Kidney epithelial cell (primary cell): ENCODE measurements at regions not wholly inside any gene's neighbourhood (a gene's known extent, or its start where the extent isn't known, plus 50 kb on each side); places are given as distances from the start of the nearest gene placed in this dataset.

Experiments
- DNase-seq: peaks from one replicate; pipeline ENCODE4 v3.0.0-alpha.2; 2010; ENCODE audit warnings: low read depth
- H3K27me3 ChIP-seq: 2 replicates; pipeline ENCODE4 v1.6.0; 2011; ENCODE audit warnings: low read length; ENCODE audit not compliant: control insufficient read depth, insufficient read depth
- H3K36me3 ChIP-seq: 2 replicates; pipeline ENCODE4 v1.5.1; 2011; ENCODE audit warnings: low read length; ENCODE audit not compliant: control insufficient read depth, insufficient read depth
- H3K4me3 ChIP-seq: 2 replicates; pipeline ENCODE4 v1.5.1; 2011; ENCODE audit warnings: low read depth, mild to moderate bottlenecking, control low read depth, low read length
- TF ChIP-seq, protein P1 (sequence below): IDR thresholded peaks from 2 replicates; pipeline ENCODE4 v1.5.1; 2011; ENCODE audit warnings: mild to moderate bottlenecking, moderate library complexity, low read length, control low read depth, inconsistent platforms; ENCODE audit not compliant: insufficient read depth, poor library complexity, severe bottlenecking

DNA sequence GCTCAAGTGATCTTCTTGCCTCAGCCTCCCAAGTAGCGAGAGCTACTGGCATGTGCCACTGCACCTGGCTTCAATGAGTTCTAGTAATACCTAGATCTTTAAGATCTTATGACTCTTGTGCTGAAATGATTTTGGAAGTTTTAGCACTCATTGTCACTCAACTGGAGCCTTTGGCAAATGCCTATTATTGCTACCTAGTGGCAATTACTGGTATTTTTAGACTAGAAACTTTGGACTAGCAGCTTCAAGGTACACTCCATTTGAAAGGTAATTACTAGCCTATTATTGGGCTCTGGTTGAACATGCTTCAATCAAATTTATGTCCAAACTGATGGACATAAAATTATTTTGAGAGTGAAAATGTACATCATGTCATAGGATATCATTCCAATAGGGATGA is 80.7 kb upstream of the MUCL1 start:
- H3K4me3 ChIP-seq = no peak overlapping the region
- DNase-seq = no peak
- H3K36me3 ChIP-seq = no peaks in the 10 kb centered on the region
- TF ChIP-seq, protein P1, sequence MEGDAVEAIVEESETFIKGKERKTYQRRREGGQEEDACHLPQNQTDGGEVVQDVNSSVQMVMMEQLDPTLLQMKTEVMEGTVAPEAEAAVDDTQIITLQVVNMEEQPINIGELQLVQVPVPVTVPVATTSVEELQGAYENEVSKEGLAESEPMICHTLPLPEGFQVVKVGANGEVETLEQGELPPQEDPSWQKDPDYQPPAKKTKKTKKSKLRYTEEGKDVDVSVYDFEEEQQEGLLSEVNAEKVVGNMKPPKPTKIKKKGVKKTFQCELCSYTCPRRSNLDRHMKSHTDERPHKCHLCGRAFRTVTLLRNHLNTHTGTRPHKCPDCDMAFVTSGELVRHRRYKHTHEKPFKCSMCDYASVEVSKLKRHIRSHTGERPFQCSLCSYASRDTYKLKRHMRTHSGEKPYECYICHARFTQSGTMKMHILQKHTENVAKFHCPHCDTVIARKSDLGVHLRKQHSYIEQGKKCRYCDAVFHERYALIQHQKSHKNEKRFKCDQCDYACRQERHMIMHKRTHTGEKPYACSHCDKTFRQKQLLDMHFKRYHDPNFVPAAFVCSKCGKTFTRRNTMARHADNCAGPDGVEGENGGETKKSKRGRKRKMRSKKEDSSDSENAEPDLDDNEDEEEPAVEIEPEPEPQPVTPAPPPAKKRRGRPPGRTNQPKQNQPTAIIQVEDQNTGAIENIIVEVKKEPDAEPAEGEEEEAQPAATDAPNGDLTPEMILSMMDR = no peak
- no peaks in the 10 kb centered on the region for H3K27me3 ChIP-seq

DNA sequence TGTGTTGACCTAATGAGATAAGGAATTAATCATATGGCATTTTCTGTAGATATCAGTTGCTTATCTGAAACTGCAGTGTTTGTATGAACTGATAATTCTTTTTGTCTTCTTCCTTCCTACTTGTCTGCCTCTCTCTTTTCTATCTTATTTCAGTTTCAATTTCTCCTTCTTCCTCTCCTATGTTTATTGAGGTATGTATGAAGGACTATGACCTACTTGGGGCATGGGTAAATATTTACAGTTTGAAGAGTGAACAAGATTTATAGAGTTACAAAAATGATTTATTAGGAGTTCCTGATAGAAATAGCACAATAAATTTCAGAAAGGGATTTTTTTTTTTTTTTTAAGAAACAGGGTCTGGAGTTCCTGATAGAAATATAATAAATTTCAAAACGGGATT is 88.7 kb upstream of the MUCL1 start:
- H3K4me3 ChIP-seq = no peak overlapping the region
- TF ChIP-seq, protein P1 = no peak
- DNase-seq = no peak
- H3K27me3 ChIP-seq = no peaks in the 10 kb centered on the region
- H3K36me3 ChIP-seq = no peaks in the 10 kb centered on the region

DNA sequence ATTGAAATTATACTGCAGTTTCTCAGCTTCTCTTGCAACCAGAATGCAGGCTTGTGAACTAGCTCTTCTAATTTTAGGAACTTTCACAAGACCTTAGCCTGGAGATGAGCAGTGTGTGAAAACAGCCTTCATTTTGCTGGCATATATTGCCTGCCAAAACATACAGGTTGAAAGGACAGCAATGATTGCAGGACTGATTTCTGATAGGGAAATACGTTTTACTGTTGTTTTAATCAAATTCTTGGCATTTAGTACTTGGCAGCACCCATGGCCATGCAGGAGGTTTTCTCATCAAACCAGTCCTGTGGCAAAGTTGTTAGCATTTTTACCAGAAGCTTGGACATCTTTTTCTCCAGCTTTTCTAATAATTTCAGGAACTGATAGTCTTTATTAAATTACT is 91.9 kb upstream of the MUCL1 start:
- TF ChIP-seq, protein P1 = no peak
- H3K36me3 ChIP-seq = no peaks in the 10 kb centered on the region
- no peaks in the 10 kb centered on the region for H3K27me3 ChIP-seq
- no peak for DNase-seq
- H3K4me3 ChIP-seq = no peak overlapping the region

DNA sequence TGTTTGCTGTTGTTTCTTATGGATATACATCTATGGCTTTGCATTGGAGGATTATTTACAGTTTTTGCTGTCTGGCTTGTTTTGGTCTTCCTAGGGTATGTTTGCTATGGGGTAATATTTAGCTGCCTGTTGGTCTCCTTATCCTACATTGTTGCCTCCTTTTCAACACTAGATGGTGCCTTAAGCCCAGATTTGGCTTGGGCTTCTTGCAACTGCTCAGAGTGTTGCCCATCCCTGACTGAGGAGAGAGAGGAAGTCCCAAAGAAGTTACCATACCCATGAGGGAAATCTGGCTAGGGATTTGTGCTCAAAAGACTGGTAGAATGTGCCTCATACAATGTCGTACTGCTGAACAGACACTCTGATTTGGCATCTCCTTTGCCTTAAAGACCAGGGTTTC is 94.6 kb upstream of the MUCL1 start:
- Histone ChIP-seq H3K4me3 (no peak overlapping the region), H3K27me3 (no peaks in the 10 kb centered on the region), H3K36me3 (no peaks in the 10 kb centered on the region)
- TF ChIP-seq, protein P1 = peak; percentile 8
- DNase-seq = no peak

DNA sequence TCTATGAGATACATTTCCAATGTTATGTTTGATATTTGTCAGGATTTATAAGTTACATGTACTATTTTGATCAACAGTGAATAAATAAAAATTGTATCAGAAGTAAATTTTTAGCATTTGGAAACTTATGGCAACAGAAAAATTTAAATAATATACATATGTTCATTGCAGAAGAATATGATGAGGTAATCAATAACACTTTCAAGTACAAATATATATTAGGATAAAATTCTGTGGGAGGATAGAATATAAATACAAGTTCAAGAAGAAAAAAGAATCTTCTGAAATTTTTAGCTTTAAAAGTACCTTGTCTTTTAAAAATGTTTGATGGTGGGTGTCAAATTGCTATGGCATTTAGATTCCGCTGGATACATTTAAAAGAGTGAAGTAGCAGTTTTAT is 102.8 kb upstream of the MUCL1 start:
- no peak overlapping the region for H3K4me3 ChIP-seq
- no peaks in the 10 kb centered on the region for H3K27me3 ChIP-seq
- TF ChIP-seq, protein P1 = no peak
- H3K36me3 ChIP-seq = no peaks in the 10 kb centered on the region
- no peak for DNase-seq

DNA sequence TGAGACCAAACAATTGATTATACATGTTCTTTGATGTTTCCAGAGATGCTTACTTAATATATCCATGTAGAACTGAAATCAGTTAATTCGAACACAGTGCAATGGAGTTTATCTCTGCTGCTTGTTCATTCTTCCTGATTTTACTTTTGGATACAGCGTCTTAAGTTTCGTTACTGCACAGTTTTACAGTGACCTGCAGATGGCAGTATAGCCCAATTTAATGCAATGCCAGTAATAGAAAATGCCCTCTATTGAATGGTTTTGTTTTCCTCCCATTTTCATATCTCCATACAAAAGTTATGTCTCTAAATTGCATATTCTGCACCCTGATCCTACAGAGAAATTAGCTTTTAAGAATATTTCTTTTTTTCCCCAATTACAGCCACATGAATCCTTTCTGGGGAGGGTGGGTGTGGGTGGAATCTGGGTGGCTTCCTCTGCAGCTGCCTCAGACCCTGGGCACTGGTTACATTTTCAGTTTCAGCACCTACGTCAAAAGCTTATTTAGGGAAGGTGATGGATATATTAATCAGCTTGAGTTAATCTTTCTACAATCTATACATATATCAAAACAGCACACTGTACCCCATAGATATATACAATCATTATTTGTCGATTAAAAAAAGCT is 101.1 kb upstream of the DCD start:
- Histone ChIP-seq H3K27me3 (no peaks in the 10 kb centered on the region), H3K36me3 (no peaks in the 10 kb centered on the region), H3K4me3 (no peak overlapping the region)
- TF ChIP-seq, protein P1 = peak; percentile 62
- no peak for DNase-seq
